GM21717 (cell line): ENCODE measurements at regions not wholly inside any gene's neighbourhood (a gene's known extent, or its start where the extent isn't known, plus 50 kb on each side); places are given as distances from the start of the nearest gene placed in this dataset.

Experiments used
- ATAC-seq: cut with Tn5 transposase; IDR thresholded peaks from one replicate; pipeline ENCODE4 v1.9.1; 2021; ENCODE audit warnings: mild to moderate bottlenecking, moderate library complexity; ENCODE audit not compliant: unreplicated experiment

GRCh38 chr13:21949818-21950429 is 279.1 kb downstream of the FGF9 start:
- no peak for ATAC-seq

- ATAC-seq, result no peak
Measured at GRCh38 chr13:21956666-21957065, 285.8 kb downstream of the FGF9 start.

- ATAC-seq, result no peak
Measured at GRCh38 chr13:21957833-21958232, 287.0 kb downstream of the FGF9 start.

- no peak for ATAC-seq
Measured at GRCh38 chr13:21960108-21960507, 289.2 kb downstream of the FGF9 start.

GRCh38 chr13:21964686-21965085 is 293.8 kb downstream of the FGF9 start:
- ATAC-seq, result no peak

GRCh38 chr13:21965095-21965494 is 294.2 kb downstream of the FGF9 start:
- ATAC-seq, result no peak

- no peak for ATAC-seq
Measured at GRCh38 chr13:21966014-21966413, 295.1 kb downstream of the FGF9 start.

GRCh38 chr13:21967871-21968270 is 297.0 kb downstream of the FGF9 start:
- ATAC-seq, result no peak

- no peak for ATAC-seq
Measured at GRCh38 chr13:21970172-21970571, 299.3 kb downstream of the FGF9 start.

GRCh38 chr13:21970918-21971317 is 300.0 kb downstream of the FGF9 start:
- no peak for ATAC-seq

- no peak for ATAC-seq
Measured at GRCh38 chr13:21971662-21972621, 301.1 kb downstream of the FGF9 start.

- ATAC-seq, result no peak
Measured at GRCh38 chr13:21973437-21974125, 302.7 kb downstream of the FGF9 start.

- no peak for ATAC-seq
Measured at GRCh38 chr13:21974741-21975140, 303.9 kb downstream of the FGF9 start.

GRCh38 chr13:21976159-21976558 is 305.3 kb downstream of the FGF9 start:
- no peak for ATAC-seq

GRCh38 chr13:21979161-21979806 is 308.4 kb downstream of the FGF9 start:
- no peak for ATAC-seq

- ATAC-seq, result no peak
Measured at GRCh38 chr13:21980049-21980448, 309.2 kb downstream of the FGF9 start.

GRCh38 chr13:21984156-21984555 is 313.3 kb downstream of the FGF9 start:
- no peak for ATAC-seq

- ATAC-seq, result no peak
Measured at GRCh38 chr13:21986602-21987001, 315.7 kb downstream of the FGF9 start.

- no peak for ATAC-seq
Measured at GRCh38 chr13:21987793-21988192, 316.9 kb downstream of the FGF9 start.

GRCh38 chr13:21988624-21989023 is 317.8 kb downstream of the FGF9 start:
- ATAC-seq, result no peak

GRCh38 chr13:21996049-21996448 is 325.2 kb downstream of the FGF9 start:
- no peak for ATAC-seq
